NCI-H774 (cell line): ENCODE measurements at regions not wholly inside any gene's neighbourhood (a gene's known extent, or its start where the extent isn't known, plus 50 kb on each side); places are given as distances from the start of the nearest gene placed in this dataset.

Experiments
- DNase-seq: peaks from one replicate; lab custom pipeline; 2025; lab: John Stamatoyannopoulos, UW

GRCh38 chr5:116650544-116650943, 75.9 kb upstream of the SEMA6A start:
- no peak for DNase-seq

- no peak for DNase-seq
Observed at GRCh38 chr5:116646611-116647289, 72.1 kb upstream of the SEMA6A start.

- no peak for DNase-seq
Observed at GRCh38 chr5:116645627-116646026, 71.0 kb upstream of the SEMA6A start.

GRCh38 chr5:116640236-116640635, 65.6 kb upstream of the SEMA6A start:
- DNase-seq = no peak

GRCh38 chr5:116637149-116637740, 62.6 kb upstream of the SEMA6A start:
- no peak for DNase-seq

GRCh38 chr5:116632890-116633289, 58.3 kb upstream of the SEMA6A start:
- no peak for DNase-seq

GRCh38 chr5:116631147-116631546, 56.5 kb upstream of the SEMA6A start:
- DNase-seq = no peak

- DNase-seq = no peak
Observed at GRCh38 chr5:116629168-116629567, 54.5 kb upstream of the SEMA6A start.

GRCh38 chr5:116626945-116627679, 52.5 kb upstream of the SEMA6A start:
- DNase-seq = no peak

- peak; percentile 29 for DNase-seq
Observed at GRCh38 chr5:116626272-116626723, 51.7 kb upstream of the SEMA6A start.
